HCEC 1CT (cell line): ENCODE measurements at regions not wholly inside any gene's neighbourhood (a gene's known extent, or its start where the extent isn't known, plus 50 kb on each side); places are given as distances from the start of the nearest gene placed in this dataset.
A peak's percentile ranks its signal among the peaks of the same experiment; 100 is the strongest.
"Not testable (repeated sequence)": the region's sequence is repeated elsewhere in the genome, so short reads cannot be mapped to it uniquely, and the experiment has no call there.

Experiments
- DNase-seq: peaks from one replicate; pipeline ENCODE4 v3.0.0-alpha.2; 2017

DNA sequence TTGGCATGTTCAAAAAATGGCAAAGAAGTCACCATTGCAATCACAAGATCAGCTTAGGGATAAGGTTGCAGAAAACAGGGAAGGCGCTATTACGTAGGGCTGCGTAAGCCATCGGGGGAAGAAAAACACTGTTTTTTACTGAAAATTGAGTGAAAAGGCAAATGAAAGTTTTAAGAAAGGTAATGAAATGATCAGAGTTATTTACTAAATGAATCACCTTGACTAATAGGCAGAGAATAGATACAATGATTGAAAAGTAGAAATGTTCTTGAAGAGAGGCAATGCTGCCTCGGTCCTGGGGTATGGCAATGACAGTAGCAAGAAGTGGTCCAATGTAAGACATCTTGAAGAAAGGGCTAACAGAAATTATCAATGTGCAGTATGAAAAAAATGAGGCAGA lies 1227.8 kb upstream of the ZEB2 start:
- DNase-seq, result no peak

DNA sequence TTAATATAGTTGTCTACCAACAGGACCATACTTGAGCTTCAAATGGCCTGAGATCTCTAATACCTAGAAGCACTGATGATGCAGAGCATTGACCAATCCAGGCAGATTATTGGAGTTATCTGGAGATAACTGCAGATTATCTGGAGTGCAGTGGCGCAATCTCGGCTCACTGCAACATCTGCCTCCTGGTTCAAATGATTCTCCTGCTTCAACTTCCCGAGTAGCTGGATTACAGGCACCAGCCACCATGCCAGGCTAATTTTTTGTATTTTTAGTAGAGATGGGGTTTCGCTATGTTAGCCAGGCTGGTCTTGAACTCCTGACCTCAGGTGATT lies 1225.4 kb upstream of the ZEB2 start:
- DNase-seq, result not testable (repeated sequence)

DNA sequence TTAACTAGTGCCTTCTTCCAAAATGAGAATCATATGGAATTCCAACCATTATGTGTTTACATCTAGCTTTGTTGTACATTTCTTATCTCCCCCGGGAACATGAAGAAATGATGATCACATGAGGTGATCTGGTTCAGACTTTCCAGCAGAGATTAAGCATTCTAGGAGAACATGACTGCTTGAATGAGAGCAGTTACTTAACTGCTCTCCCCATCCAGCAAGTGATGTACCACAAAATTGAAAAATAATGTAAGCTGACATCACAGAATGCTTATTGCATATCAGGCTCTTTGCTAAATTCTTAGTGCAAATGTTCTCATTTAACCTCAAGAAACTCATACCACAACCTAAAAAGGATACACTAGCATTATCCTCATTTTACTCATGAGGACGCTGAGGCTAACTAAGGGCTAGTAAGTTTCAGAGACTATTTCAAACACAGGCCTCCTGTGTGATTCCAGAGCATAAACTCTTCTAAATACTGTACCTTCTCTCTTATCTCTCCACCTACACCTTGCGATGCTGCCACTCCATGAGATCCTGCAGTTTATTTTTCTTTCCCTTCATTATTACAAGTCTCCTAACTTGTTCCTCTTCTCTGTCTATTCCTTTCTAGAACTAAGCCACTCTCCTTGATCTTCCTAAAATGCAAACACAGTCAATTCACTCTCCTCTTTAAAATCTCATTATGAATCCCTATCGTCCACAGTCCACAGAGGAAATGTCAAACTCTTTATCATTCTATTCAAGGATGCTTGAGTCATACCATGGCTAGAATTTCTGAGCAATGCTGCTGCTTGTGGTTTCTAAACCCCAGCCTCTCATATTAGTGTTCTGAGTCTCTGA lies 1224.8 kb upstream of the ZEB2 start:
- peak; percentile 93 for DNase-seq

DNA sequence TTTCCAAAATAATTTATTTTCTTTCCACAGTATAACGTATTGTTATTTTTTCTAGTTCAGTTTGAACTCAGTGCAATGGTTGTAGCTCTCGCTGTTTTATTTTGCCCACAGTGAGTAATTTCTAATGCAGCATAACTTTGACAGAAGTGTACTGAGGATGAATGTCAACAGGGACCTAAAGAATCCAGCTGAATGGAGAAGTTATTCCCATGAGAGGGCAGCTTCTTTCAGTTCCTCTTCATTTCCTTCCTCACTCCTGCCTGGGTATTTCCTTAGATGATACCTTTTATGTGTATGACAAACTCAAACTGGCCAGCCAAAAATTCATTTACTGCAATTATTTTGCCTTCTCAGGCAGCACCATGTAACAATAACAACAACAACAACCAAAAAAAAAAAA lies 1223.1 kb upstream of the ZEB2 start:
- no peak for DNase-seq

DNA sequence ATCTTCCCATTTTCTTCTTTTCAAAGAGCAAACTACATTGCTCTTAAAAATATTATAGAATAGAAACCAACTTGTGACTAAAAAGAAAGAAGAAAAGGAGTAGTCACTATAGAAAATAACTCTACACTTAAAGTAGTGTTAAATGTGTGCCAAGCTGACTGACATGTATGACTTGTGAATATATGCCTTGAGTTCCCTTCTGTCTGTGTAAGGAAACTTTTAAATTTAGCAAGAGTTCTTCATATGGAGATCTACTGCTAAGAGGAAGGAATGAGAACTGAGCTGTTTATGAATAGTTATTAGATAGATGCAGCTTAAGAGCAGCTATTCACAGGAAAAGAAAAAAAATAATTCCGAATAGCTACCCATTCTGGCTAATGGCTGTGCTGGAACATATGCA lies 1221.7 kb upstream of the ZEB2 start:
- no peak for DNase-seq

DNA sequence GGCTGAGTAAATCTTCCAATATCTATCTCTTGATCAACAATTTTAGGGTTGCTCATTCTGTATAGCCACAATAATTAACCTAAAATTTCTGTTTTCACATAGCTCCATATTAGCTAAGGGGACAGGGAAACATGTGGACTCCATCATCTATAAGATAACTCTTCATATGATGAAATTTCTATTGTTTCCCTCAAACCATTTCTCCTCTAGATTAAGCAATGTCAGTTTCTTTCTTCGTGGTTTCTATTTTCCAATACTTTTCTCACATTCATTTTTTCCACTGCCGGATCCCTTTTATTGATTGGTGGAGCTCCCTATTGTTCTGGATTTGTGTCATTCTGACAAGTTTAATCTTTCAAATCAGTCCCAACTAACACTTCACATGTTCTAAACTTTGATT lies 1221.3 kb upstream of the ZEB2 start:
- no peak for DNase-seq

DNA sequence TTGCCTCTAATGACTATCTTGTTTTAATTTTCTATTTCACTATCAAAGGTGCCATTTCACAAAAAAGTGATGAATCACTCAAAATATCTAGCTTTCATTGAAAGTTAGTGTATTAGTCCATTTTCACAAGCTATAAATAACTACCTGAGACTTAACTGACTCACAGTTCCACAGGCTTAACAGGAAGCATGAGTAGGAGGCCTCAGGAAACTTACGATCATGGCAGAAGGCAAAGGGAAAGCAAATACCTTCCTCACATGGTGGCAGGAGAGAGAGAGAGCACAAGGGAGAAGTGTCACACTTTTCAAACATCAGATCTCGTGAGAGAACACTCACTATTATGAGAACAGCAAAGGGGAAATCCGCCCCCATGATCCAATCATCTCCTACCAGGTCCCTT lies 1220.4 kb upstream of the ZEB2 start:
- peak; percentile 50 for DNase-seq

DNA sequence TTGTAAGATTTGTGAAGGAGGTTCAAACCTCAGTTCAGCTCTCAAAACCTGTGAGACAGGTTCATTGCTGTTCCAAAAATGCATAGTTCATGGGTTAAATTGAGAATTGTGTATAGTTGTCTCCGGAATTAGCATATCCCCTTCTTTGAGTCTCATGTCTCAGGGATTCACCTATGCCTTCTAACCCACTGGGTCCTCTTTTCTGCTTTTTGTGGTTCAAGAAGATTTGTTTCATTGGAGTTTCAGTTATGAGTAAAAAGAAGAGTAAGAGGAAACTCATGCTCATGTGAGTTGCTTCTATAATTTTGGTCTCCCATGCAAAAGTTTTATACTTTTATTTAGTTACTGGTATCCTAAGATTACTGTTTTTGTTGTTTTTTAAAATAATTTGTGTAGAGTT lies 1219.8 kb upstream of the ZEB2 start:
- no peak for DNase-seq

DNA sequence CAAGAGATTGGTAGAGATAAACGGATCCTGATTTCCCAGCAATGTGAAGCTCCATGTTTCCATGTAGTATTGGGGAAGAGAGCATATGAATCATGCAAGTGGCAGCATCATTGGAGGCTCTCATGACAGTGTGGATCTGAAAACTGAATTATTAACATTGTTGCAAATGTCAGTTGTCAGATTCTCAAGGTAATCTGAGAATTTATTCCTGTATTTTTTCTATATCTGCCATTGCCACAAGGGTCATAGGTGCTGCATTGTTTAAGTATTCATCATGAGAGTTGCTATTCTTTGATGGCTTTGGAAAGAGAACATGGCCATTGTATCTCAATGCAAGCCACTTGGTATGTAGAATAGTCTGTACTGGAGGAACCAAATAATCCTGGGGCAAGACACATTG lies 1217.0 kb upstream of the ZEB2 start:
- no peak for DNase-seq

DNA sequence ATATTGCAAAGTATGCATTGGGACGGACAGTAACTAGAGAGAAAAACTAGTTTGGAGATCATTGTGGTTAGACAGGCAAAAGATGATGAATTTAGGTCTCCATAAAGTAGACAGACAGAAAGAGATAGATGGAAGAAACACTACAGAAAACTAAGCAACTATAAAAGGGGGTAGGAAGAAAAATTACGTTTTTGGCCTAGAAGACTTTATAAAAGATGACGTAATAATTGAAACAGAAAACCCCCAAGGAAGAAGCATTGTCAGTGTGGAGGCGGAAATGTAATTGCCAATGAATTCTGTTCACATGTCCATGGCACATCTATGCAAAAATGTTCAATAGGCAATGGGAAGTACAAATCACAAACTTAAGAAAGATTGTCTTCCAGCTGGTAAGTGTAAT lies 1211.5 kb upstream of the ZEB2 start:
- no peak for DNase-seq

DNA sequence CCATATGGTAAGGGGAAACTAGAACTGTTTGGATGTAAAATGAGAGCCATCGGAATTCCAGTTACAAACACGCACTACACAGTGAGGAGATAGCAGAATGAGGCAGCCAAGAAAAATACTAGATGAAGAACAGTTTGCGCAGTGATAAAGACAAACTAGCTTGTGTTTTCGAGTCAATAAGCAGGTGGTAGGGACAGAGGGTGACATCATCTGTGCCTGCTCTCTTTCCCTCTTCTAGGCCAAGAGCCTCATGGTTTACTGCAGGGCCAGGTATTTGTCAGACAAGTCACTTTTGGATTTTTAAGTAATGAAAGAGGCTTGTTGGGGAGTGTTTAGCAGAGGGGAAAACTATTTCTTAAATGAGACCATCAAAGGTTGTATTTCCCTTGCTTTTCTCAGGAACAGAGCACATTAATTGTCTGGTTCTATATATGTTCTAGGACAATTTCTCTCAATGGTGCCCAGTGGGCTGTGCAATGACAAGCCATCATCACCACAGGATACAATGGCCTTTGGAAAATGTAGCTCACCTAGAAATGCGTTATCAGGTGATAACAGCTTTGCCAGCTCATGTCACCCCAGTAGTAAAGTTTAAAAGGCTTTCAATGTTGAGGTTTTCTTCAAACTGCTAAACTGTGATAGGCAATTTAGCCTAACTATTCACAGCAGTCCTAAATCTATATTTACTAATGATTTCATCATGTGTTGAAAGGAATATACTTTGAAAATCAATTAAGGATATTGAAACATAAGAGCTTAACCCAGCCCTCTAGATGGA lies 1210.3 kb upstream of the ZEB2 start:
- DNase-seq, result no peak

DNA sequence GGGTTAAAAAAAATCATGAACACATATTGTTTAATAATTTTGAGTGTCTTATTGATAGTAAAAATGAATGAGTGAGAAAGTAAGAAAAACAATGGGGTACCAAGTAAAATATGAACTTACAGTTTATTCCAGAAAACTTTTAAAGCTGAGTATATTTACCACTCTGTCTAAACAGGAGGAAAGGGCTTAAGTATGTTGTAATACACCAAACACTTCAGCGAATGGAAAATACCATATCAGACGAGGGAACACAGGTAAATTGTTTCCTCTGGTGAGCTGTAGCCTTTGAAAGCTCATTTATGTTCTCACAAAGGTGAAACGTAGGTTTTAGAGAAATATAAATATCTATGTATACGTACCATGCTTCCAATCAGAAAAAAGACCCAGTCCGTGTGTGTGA lies 1209.6 kb upstream of the ZEB2 start:
- no peak for DNase-seq

DNA sequence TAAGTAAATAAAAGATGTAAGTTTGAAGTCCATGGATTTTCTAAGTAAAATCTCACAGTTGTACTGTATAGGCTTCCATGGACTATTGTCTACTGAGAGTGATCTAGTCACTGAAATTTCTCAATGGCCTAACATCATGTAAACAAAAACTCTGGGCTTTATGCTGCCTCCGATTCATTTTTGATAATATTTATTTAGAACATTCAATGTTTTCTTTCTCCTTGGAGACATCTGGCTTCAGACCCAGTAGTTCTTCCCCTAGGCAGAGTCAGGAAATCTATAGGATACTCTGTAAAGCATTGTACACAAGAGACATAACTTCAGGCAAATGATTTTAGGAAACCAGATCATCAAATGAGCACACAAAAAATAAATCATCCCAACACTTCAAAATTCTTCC lies 1208.6 kb upstream of the ZEB2 start:
- DNase-seq, result no peak

DNA sequence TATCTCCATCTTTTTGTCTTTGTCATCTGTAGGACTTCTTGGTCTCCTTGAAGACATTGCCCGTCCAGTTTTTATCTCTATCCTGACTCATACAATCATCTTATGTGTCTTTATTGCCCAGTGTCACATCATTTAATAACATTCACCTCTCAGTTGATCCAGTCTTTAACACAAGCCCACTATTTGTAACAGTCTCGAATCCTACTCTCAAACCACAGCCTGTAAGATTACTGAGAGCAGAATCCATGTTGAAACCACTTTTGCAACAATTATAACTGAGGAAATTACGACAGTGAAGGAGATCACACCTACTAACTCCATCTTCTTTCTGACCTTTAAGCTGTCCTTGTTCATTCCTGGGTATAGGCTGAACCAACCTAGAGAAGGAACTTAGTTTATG lies 1206.0 kb upstream of the ZEB2 start:
- no peak for DNase-seq

DNA sequence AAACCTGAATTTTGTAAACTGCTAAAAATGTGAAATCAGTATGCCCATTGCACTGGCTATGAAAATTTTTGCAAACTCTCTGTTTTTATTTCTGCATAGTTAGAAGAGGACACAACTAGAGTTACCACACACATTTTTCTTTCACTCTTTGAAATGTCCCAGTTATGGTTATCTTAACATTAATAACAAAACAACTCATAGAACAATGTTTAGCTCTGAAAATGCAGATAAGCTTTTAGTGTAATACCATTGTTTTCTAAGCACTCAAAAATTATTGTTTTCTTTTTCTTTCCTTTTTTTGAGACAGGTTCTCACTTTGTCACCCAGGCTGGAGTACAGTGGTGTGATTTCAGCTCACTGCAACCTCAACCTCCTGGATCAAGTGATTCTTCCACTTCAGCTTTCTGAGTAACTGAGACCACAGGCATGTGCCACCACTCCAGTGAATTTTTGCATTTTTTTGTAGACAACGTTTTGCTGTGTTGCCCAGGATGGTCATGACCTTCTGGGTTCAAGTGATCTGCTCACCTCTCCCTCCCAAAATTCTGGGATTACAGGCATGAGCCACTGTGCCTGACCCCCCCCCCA lies 1204.5 kb upstream of the ZEB2 start:
- DNase-seq, result no peak

DNA sequence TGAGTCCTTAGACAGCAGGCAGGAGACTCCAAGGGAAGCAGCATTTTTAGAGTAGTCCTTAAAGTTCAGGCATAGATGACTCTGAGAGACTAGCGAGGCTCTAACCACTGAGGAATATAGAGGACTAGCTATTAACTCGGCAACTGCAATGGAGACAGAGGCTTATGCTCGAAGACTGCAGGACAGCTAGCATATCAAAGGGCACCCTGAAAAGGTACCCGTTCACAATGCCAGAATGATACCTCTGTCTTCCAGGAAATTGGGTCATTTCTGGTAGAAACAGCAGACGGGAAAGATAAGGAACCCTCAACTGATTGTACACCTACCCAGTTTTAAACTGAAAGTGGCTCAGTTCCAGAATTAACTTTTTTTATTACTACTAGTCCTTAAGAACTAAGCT lies 1204.0 kb upstream of the ZEB2 start:
- no peak for DNase-seq

DNA sequence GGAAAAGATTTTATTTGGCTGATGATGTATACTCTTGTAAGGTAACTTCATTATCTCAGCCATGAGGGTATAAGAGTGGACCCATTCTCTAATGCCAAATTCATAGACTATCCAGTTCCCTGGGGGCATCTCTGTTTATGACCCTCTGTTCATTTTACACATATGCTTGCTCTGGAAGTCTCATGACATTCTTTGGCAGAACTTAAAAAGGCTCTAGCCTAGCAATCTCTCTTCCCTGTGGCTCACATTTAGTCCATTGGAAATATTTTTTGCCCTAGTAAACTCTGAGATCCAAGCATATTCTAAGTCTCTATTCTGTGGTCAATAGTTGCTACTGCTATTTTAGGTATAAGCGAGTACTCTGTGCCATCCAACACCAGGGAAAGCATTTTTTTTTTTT lies 1201.8 kb upstream of the ZEB2 start:
- no peak for DNase-seq

DNA sequence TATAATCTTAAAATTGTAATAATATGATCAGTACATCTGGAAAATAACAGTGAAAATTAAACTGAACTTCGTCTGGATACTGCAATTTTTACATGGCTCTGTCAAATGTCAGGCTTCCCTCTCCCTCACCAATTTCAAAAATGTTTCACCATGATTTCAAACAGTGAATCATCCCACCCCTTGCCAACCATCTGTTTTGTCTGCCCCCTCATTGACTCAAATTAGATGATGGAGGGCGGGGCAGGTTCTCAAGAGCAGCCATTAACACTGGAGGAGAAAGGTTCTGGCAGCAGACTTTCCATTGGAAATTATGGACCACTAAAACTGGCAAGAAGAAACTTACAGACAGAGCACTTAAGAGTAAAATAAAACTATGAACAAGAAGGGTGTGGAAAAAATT lies 1195.7 kb upstream of the ZEB2 start:
- no peak for DNase-seq

DNA sequence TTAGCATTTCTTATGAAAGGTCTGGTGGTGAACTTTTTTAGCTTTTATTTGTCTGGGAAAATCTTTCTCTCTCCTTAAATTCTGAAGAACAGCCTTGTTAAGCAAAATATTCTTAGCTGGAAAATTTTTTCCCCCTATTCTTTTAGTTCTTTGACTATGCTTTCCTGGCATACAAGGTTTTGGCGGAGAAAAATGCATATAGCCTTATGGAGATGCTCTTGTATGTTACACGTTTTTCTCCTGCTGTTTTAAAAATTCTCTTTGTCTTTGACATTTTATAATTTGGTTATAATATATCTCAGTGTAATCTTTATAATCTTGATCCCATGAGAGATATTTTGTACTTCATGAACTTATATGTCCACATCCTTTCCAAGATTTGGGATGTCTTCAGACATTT lies 1190.4 kb upstream of the ZEB2 start:
- DNase-seq, result no peak

DNA sequence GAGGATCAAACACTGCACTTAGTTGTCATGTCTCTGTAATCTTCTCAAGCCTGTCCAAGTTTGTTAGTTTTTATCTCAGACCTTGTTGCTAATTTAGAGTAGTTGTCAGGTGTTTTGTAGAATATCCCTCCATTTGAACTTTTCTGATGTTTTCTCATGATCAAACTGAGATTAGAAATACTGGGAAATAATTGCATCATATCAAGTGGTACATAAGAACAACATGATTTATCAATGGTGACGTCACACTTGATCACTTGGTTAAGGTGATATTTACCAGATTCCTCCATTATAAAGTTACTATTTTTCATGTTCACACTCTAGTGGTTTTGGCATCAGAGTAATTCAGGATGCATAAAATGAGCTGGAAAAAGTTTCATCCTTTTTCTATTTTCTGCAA lies 1182.4 kb upstream of the ZEB2 start:
- no peak for DNase-seq

DNA sequence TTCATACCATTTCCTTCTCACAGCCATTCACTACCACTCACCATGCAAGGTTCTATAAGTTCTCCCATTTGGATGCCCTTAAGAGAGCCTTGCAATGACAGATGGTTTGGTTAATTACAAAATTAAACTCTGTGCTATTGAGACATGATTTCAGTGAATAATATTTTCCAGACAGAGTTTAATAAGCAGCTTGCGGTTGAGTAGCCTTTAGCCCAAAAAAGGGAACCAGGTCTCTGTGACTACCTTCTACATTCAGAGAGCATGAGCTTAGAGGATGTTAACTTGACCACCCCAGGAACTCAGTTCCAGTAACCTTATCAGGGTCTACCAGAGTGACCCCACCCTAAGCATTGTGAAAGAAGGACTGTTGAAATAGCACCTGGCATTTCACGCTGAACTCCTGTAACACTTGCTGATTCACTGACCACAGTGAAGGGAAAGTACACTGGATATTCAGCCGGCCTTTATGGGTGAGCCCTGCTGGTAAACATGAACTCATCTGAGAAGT lies 1173.1 kb upstream of the ZEB2 start:
- peak; percentile 90 for DNase-seq

DNA sequence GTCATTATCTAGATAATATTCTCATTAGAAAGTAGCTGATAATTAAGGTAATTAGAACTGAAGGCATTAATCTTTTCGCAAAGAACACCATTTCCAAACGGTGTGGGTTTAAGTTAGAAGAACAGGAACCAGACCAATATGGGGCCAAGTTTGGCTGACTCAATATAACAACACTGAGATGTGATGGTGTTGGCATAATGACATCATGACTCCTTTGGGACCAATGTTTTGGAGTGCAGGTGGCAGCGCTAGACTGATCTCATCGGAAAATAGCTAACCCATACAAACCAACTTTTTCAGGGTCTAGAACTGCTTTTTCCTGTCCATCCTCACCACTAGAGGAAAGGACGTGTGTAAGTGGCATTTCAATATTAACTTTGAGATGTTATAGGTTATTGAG lies 1171.7 kb upstream of the ZEB2 start:
- no peak for DNase-seq

DNA sequence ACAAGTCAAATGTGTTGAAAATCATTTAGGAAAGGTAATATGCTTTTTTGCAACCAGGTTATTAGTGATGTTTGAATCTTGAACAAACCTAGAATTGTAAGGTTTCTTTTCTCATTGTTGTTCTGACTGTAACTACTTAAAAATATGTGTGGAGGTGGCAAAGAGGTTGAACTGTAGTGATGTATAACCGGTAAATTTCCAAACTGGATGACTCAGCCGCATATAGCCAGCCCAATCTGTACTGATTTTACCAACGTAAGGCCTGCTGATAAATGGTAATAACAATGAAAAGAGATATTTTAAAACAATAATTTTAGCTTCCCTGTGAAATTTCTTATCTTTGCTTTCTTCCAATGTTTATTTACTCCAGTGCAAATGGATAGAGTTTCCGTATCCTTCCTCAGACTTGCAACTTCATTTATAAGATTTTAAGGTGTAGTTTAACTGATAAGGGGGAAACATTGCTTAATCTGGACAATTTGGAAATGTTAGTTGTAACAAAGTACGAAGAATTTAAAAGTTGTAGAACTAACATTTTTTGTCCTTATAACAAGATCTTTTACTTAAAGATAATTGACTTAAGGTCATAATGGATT lies 1170.4 kb upstream of the ZEB2 start:
- no peak for DNase-seq

DNA sequence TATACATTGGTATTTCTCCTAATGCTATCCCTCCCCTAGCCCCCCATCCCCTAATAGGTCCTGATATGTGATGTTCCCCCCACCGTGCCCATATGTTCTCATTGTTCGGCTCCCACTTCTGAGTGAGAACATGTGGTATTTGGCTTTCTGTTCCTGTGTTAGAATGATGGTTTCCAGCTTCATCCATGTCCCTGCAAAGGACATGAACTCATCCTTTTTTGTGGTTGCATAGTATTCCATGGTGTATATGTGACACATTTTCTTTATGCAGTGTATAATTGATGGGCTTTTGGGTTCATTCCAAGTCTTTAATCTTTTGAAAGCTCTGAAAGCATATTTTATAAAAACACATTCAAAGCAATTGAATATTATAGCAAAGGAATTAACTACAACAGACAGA lies 1169.4 kb upstream of the ZEB2 start:
- no peak for DNase-seq
